GM19238 (cell line): ENCODE measurements at regions not wholly inside any gene's neighbourhood (a gene's known extent, or its start where the extent isn't known, plus 50 kb on each side); places are given as distances from the start of the nearest gene placed in this dataset.

Experiments used
- DNase-seq: peaks from one replicate; pipeline ENCODE4 v3.0.0; 2011; ENCODE audit warnings: low spot score; ENCODE audit not compliant: insufficient read length

DNA sequence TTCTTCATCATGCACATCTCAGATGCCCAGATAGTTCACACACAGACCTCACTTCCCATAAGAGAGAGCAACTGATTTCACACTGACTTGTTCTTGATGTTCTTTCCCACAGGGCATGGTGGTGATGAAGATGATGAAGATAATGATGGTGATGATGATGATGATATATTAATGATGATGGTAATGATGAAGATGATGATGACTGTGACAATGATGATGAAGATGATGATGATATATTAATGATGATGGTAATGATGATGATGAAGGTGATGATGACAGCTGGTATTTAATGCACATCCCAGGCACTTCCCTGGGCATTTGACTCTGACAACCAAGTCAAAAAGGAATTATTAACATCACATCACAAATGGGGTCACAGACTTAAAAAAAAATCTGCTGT is 225.2 kb downstream of the MAF start:
- no peak for DNase-seq

GRCh38 chr16:79372503-79373184 is 227.9 kb downstream of the MAF start:
- DNase-seq = no peak

DNA sequence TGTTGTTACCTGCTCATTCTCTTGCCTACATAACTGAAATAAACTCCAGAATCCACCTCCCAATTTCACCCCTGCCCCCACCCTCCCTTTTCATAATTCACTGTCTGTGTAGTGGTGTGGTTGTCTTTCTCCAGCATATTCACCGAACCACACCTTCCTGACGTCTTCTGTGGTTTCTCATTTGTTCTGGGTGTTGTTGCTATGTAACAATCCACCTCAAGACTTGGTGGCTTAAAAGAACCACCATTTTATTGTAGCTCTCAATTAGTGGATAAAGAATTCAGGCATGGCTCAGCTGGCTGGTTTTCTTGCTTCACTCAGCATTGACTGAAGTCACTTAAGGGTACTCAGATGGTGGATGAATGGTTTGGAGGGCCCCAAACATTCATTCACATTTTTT is 229.8 kb downstream of the MAF start:
- no peak for DNase-seq

DNA sequence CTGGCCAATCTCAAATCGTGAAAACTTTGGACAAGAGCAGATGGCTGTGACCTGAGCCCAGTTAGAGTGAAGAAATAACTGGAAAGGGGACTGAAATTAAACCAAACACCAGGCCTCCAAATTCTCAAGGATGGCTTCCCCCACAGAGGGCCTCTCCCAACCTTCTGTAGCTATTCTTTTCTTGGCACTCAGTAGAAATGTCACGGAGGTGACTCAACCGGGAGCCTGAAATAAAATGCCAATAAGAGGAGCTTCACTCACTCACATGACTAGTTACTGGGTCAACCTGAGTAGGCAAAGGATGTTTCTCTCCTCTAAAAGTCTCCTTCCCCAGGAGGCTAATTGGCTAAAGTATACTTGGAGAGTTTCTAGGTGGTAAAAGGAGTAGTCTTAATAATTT is 230.7 kb downstream of the MAF start:
- DNase-seq = no peak

DNA sequence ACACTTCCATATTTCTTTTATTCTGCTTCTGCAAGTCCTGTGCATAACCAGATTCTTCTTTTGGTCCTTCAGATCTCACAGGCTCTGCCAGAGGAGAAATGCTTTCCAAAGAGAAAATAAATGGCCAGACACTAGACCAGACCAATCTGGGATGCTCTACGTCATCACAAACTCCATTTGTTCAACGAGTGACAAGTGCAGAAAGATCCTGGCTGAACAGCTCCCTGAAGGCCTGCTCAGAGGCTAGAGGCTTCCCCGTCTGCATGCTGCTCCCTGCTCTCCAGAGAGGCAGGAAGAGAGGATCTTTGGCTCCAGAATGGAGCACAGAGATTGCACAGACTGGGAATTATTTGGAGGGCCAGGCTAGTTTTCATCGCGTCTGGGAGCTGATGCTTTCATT is 232.7 kb downstream of the MAF start:
- DNase-seq = no peak

DNA sequence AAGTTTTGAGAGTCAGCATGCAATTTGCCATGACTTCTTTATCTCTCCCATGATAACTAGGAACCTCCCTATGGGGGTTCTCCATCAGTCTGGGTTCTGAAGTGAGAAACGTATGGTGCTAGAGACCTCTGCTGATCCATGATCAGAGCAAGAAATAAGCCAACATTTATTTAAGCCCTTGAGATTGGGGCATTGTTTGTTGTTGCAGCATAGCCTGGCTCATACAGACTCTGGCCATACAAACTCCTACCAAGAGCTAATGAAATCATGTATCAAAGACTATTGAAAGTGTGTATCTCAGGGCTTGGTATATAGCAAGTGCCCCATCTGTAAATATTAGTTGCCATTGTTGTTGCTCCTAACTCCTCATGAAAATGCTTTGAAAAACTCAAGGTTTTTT is 233.9 kb downstream of the MAF start:
- DNase-seq = no peak

GRCh38 chr16:79365702-79366101 is 234.8 kb downstream of the MAF start:
- DNase-seq = no peak

DNA sequence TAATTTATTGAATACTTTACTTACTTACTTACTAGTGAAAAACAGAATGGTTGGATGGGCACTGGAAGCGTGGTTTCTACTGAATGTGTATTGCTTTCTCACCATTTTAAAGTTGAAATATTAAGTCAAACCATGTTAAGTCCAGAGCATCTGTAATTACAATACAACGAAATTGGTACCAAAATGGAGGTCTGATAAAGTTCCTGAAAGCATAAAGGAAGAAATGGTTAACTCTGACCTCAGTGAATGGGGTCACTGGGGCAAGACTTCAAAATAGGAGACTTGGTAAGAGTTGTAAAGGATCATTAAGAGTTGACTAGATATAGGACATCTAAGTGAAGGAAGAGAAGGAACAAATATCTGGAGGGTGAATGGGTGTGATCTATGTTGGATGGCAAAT is 237.1 kb downstream of the MAF start:
- no peak for DNase-seq

DNA sequence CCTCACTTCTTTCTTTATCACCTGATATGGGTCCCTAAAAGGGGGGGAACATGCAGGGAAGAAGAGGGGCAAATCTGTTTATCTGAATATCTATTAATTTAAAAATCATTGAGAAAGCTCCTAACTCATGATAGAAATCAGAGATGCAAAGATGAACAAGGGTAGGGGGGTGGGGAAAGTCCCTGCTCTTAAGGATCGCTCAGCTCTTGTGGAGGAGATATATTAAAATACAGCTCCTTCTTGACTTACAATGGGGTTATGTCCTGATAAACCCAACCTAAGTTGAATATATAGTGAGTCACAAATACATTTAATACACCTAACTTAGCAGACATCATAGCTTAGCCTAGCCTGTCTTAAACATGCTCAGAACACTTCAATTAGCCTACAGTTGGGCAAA is 237.5 kb downstream of the MAF start:
- DNase-seq = no peak

DNA sequence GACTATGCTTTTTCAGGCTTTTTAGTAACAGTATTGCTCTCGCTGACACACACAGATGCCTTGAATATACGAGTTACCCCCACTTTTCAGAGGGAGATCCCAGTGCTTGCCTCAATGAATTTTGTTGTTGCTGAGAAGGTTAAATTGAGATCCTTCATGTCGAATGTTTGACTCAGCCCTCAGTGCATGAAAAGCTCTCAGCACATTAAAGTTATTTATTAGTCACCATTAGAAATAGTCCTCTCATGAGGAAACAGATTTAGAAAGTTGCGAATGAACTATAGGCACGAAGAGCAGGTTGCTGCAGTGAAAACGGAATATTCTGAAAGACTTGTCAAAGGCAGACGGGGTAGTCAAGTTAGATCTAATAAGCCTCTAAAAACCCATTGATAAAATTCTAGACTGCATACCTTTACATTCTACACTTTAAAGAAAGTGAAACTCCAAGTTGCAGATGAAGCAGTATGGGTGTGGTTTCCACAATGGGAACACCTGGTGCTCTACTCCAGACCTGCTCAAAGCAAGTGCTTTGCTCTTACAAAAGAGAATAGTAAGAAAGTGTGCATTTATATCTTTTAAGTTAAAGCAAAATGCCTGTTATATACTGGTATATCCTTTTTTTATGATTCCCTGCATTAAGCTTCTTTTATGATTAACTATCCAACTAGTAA is 238.1 kb downstream of the MAF start:
- no peak for DNase-seq

- DNase-seq = no peak
Measured at GRCh38 chr16:79361132-79361751, 239.3 kb downstream of the MAF start.

- no peak for DNase-seq
Measured at GRCh38 chr16:79360267-79360666, 240.3 kb downstream of the MAF start.

DNA sequence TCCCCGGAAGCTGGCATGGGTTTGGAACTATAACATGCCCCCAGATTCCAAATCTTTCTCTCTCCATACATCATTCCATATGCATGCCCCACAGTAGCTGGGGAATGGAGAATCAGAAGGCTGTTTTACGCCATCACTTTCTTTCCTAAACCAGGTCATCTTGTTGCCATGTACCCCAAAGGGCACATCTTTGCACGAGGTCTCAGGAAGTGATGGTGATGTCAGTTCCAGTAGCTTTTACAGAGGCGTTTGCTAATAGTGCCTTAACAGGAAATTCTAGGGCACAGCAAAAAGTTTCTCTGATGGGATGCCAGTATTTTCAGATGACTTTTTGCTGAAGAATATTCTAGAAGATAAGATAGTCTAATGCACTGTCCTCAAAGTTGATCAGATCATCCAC is 241.5 kb downstream of the MAF start:
- DNase-seq = no peak

DNA sequence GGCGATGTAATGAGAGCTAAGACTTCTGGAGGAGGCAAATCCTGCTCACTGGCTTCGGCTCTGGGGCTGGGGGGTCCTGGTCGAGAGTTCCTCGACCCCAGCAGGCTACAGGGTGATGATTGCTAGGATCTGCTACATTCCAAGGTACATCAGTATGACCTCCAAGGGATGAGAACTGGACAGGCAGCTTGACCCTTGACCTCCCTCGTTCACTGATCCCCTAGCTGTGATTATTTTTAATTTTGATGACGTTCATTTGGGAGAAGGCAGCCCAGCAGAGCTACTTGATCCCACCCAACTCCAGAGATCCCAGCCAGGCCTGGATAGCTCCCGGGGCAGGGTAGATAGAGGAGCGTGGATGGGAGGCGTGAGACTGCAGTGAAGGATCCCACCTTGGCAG is 242.3 kb downstream of the MAF start:
- no peak for DNase-seq

- no peak for DNase-seq
Measured at GRCh38 chr16:79355600-79356358, 244.8 kb downstream of the MAF start.

DNA sequence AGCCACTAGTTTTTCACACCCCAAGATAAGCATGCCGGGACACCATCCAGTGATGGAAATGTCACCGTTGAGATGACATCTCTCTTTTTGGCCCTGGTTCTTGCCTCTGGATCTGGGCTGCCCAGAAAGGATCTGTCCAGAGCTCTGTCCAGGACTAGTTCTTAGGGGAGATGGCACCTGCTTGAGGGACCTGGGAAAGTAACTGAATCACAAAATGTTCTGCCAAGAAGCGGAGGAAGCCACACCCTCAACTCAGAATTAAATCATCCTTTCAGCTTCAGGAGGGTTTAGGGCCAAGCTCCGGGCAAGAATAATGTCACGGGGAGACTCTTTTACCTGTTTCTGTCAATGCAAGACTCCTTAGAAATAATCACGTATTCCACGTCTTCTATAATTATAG is 248.6 kb downstream of the MAF start:
- DNase-seq = no peak

DNA sequence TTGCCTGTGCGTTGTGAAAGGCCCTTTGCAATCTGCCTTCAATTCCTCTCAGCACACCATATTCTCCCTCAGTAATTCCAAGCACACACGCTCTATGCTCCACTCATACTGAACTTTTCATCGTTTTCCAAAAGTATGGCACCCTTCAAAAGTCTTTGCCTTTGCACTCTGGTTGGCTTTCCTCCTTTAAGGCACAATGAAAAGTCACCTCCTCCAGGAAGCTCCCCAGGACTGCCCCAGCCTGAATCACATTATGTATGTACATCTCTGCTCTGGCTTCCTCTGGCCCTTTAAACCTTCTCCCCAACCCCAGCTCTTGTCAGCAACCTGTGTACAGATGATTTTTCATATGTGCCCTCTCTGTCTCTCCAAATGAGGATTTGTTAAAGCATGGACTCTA is 250.7 kb downstream of the MAF start:
- DNase-seq = no peak

DNA sequence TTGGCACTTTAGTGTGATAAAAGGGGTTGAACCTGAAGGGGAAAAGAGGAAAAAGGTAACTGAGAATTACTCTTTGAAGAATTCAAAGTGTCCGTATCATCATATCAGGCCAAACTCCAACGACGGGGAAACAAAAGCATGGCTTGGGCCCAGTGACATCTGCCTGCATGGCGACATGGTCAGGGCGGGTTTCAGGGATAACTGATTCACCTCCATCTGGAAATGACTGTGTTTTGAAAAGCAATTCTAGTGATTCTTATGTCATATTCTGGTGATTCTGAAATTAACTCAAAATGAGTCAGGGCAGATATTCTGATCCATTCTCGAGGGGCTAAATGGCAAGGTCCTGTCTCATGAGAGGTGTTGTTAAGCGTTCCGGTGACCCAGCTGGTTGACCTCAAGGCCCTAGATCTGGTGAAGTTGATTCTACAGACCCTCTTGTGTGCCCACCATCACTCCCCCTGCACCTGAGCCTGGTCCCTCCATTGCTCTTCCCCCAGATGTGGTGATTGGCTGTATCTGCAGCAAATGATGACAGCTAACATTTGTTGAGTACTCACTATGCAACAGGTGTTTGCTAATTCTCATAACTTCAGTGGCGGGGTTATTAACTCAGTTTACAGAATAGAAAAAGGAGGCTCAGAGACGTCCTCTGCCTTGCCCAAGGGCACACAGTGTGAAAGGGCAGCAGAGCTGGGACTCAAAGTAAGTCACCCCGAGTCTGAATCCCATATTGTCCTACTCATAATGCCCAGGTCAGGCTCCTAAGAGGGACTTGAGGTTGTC is 251.8 kb downstream of the MAF start:
- DNase-seq = no peak

GRCh38 chr16:79347277-79347676 is 253.3 kb downstream of the MAF start:
- no peak for DNase-seq

- DNase-seq = no peak
Measured at GRCh38 chr16:79339863-79340262, 260.7 kb downstream of the MAF start.

- no peak for DNase-seq
Measured at GRCh38 chr16:79337906-79338305, 262.6 kb downstream of the MAF start.
